ENCODE measurements at regions not wholly inside any gene's neighbourhood (a gene's known extent, or its start where the extent isn't known, plus 50 kb on each side); places are given as distances from the start of the nearest gene placed in this dataset.

DNA sequence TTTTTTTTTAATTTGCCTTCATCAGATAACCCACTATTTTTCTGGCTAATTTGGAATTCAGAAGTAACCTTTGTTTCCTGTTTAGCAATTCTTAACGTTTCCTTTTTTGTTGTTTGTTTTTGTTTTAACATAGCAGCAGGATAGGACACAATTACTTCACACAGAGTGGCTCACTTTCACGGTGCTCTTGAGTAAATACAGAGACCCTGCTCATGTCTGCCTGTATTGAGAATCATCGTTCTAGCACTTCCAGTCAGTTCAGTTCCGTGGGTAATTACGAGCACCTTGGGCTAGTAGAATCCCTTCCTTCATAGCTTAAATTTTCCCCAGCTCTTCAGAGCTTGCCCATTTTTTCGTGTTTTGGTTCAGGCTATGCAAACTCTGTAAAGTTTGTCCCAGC lies 1225.4 kb upstream of the LRRTM1 start (continued):
- no peak for TF ChIP-seq MEF2B (IDR thresholded peaks at IDR 0.05; ENCODE audit: partially characterized antibody, poor library complexity, severe bottlenecking)

DNA sequence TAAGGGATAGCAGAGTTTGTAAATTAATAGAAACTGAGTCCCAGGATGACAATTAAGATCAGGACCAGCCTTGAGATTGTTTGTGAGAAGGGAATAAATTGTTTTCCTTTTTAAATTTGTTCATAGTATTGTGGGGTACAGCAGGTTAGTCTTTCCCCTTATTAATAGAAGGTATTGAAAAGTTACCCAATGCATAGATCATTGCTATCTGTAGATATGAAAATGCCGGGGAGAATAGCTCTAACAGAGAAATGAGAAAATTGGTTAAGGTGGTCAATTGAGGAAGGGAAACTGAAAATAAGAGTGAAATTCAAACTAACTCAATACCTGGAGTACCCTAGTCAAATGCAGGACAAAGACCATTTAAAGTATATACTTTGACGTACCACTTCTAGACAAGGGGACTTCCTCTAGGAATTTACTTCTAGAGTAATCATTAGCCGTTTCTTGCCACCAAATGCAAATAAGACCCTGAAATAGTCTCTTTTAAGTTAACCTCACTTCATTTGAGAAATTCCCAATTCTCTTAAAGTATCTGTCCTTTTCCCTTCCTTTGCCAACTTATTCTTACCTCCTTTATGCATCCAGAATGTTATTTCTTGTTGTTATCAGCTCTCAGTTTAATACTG lies 1224.4 kb upstream of the LRRTM1 start:
- POLR2A ChIA-PET, result interaction anchor here (0.6 kb wide), 1 partner anchor 1178 kb away, joined by 3 read pairs; no protein-coding TSS in a partner anchor
- no peak for TF ChIP-seq BCL11A (IDR thresholded peaks at IDR 0.05; ENCODE audit: low read depth, low read length)
- peak; percentile 74 for TF ChIP-seq ATF7 (IDR thresholded peaks at IDR 0.05; ENCODE audit: low read depth)
- no peak for TF ChIP-seq SUZ12 (IDR thresholded peaks at IDR 0.05; ENCODE audit: unreplicated experiment)
- TF ChIP-seq, protein P1, sequence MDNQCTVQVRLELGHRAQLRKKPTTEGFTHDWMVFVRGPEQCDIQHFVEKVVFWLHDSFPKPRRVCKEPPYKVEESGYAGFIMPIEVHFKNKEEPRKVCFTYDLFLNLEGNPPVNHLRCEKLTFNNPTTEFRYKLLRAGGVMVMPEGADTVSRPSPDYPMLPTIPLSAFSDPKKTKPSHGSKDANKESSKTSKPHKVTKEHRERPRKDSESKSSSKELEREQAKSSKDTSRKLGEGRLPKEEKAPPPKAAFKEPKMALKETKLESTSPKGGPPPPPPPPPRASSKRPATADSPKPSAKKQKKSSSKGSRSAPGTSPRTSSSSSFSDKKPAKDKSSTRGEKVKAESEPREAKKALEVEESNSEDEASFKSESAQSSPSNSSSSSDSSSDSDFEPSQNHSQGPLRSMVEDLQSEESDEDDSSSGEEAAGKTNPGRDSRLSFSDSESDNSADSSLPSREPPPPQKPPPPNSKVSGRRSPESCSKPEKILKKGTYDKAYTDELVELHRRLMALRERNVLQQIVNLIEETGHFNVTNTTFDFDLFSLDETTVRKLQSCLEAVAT (IDR thresholded peaks at IDR 0.05), result 0 out of 2 replicates have a peak, but pooled peaks have one; percentile 40
- TF ChIP-seq KLF5 (IDR thresholded peaks at IDR 0.05; ENCODE audit: partially characterized antibody), result peak; percentile 49
- TF ChIP-seq BMI1 (IDR thresholded peaks at IDR 0.05; ENCODE audit: borderline replicate concordance), result 0 out of 2 replicates have a peak, but pooled peaks have one; percentile 27
- peak; percentile 73; the same call in 1 of the 2 replicates for TF ChIP-seq IKZF1 (conservative IDR thresholded peaks at IDR 0.05)
- peak; percentile 70; the same call in 1 of the 2 replicates for TF ChIP-seq NBN (IDR thresholded peaks at IDR 0.05)
- TF ChIP-seq, protein P2, sequence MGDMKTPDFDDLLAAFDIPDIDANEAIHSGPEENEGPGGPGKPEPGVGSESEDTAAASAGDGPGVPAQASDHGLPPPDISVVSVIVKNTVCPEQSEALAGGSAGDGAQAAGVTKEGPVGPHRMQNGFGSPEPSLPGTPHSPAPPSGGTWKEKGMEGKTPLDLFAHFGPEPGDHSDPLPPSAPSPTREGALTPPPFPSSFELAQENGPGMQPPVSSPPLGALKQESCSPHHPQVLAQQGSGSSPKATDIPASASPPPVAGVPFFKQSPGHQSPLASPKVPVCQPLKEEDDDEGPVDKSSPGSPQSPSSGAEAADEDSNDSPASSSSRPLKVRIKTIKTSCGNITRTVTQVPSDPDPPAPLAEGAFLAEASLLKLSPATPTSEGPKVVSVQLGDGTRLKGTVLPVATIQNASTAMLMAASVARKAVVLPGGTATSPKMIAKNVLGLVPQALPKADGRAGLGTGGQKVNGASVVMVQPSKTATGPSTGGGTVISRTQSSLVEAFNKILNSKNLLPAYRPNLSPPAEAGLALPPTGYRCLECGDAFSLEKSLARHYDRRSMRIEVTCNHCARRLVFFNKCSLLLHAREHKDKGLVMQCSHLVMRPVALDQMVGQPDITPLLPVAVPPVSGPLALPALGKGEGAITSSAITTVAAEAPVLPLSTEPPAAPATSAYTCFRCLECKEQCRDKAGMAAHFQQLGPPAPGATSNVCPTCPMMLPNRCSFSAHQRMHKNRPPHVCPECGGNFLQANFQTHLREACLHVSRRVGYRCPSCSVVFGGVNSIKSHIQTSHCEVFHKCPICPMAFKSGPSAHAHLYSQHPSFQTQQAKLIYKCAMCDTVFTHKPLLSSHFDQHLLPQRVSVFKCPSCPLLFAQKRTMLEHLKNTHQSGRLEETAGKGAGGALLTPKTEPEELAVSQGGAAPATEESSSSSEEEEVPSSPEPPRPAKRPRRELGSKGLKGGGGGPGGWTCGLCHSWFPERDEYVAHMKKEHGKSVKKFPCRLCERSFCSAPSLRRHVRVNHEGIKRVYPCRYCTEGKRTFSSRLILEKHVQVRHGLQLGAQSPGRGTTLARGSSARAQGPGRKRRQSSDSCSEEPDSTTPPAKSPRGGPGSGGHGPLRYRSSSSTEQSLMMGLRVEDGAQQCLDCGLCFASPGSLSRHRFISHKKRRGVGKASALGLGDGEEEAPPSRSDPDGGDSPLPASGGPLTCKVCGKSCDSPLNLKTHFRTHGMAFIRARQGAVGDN (IDR thresholded peaks at IDR 0.05), result no peak
- TF ChIP-seq ZNF207 (IDR thresholded peaks at IDR 0.05; ENCODE audit: borderline replicate concordance), result no peak
- TF ChIP-seq RELA (IDR thresholded peaks at IDR 0.05; ENCODE audit: borderline replicate concordance, partially characterized antibody), result peak; percentile 41
- TF ChIP-seq, protein P3, sequence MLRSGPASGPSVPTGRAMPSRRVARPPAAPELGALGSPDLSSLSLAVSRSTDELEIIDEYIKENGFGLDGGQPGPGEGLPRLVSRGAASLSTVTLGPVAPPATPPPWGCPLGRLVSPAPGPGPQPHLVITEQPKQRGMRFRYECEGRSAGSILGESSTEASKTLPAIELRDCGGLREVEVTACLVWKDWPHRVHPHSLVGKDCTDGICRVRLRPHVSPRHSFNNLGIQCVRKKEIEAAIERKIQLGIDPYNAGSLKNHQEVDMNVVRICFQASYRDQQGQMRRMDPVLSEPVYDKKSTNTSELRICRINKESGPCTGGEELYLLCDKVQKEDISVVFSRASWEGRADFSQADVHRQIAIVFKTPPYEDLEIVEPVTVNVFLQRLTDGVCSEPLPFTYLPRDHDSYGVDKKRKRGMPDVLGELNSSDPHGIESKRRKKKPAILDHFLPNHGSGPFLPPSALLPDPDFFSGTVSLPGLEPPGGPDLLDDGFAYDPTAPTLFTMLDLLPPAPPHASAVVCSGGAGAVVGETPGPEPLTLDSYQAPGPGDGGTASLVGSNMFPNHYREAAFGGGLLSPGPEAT (IDR thresholded peaks at IDR 0.05; ENCODE audit: low read depth), result peak; percentile 92
- TF ChIP-seq SPI1 (IDR thresholded peaks at IDR 0.05; ENCODE audit: borderline replicate concordance, insufficient read depth, low read depth, low read length), result peak; percentile 71
- TF ChIP-seq MTA2 (IDR thresholded peaks at IDR 0.05; ENCODE audit: low read depth), result peak; percentile 91
- TF ChIP-seq SMAD5 (IDR thresholded peaks at IDR 0.05; ENCODE audit: low read depth), result no peak

More for the DNA sequence above, 1224.4 kb upstream of the LRRTM1 start:
- Histone ChIP-seq H3K4me2 (ENCODE audit: control insufficient read depth, insufficient read depth) (no peak overlapping the region), H2AFZ (ENCODE audit: control insufficient read depth, low read depth, low read length) (no peak overlapping the region), H3K4me1 (ENCODE audit: control insufficient read depth, insufficient read depth, low read length) (no peaks in the 10 kb centered on the region), H3K4me3 (no peak overlapping the region), H4K20me1 (ENCODE audit: control insufficient read depth, insufficient read depth) (no peaks in the 10 kb centered on the region), H3K27ac (ENCODE audit: control insufficient read depth, insufficient read depth) (no peak overlapping the region), H3K36me3 (ENCODE audit: control insufficient read depth in 2 of 2, insufficient read depth in 2 of 2, low read length in 1 of 2) (no peaks in the 10 kb centered on the region), H3K9me3 (replicated peaks; ENCODE audit: control insufficient read depth, insufficient read depth, low read length) (no peaks in the 10 kb centered on the region; the same call in 1 of the 3 replicates), H3K9ac (ENCODE audit: control insufficient read depth, insufficient read depth, low read length) (no peak overlapping the region), H3K27me3 (replicated peaks in 1 of 2; ENCODE audit: control insufficient read depth in 2 of 2, insufficient read depth in 2 of 2, low read length in 1 of 2) (no peaks in the 10 kb centered on the region), H3K79me2 (ENCODE audit: control insufficient read depth, insufficient read depth, low read length) (no peaks in the 10 kb centered on the region)
- DNase-seq (ENCODE audit: low read depth, low spot score) (peak; percentile 26), ATAC-seq (peak; percentile 93), FAIRE-seq (no peak)
- RAD21 ChIA-PET (ENCODE audit: unreplicated experiment), result interaction anchor here (0.6 kb wide), 1 partner anchor 237 kb away, joined by 3 read pairs; no protein-coding TSS in a partner anchor
- WGBS (ENCODE audit: insufficient coverage, insufficient replicate concordance, low lambda C conversion rate, missing lambda C conversion rate), result 25% methylated on average over 3 of the region's 3 CpGs
- CTCF ChIA-PET, result interaction anchor here (0.6 kb wide), 2 partner anchors 247 to 800 kb away, joined by 3 to 4 read pairs; no protein-coding TSS in a partner anchor
- no TSS peak for BruUV-seq (replicated peaks)
- SMC1A ChIA-PET (ENCODE audit: uncharacterized antibody, unreplicated experiment), result interaction anchor here (0.6 to 1.4 kb wide), 2 partner anchors 8 to 134 kb away, joined by 3 to 5 read pairs; no protein-coding TSS in a partner anchor
- in situ Hi-C loops (cut with MboI) (no loop called here), intact Hi-C loops (cut with micrococcal nuclease; ENCODE audit: unreplicated experiment) (loop anchor here (2.0 to 10.0 kb wide), 2 partner anchors 116 to 994 kb away; no protein-coding TSS in a partner anchor)
